ENCODE measurements at regions not wholly inside any gene's neighbourhood (a gene's known extent, or its start where the extent isn't known, plus 50 kb on each side); places are given as distances from the start of the nearest gene placed in this dataset.

DNA sequence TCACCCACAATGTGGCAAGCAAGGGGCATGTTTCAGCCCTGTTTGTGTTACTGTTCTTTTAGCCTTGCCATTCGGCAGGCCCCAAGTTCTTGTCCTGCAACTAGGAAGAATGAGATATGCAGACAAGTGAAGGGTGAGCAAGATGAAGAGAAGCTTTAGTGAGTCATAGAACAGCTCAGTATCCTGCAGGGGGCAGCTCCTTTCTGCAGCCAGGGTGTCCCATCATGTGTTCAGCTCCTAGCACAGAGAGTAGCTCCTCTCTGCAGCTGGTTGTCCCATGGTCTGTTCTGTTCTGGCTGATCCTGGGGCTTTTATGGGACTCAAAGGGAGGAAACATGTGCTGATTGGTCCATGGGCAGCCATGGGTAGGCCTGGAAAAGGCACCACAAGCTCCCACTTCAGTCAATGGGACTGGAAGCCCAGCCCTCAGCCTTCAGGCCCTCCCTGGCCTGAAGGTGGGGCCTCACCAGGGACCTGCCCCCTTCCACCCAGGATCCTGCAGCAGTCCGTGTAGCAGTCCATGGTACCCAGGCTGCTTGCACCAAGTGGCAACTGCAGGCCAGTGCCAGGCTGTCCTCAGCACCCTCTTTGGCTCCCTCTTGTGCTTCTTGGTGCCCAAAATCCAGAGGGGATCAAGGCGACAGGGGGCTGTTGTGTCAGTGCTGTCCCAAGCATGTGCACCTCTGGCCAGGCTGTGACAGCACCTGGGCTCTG, 326.4 kb downstream of the NR4A2 start:
- no peak for TF ChIP-seq EZH2 (IDR thresholded peaks at IDR 0.05; ENCODE audit: low read length, unreplicated experiment)
- TF ChIP-seq, protein P1, sequence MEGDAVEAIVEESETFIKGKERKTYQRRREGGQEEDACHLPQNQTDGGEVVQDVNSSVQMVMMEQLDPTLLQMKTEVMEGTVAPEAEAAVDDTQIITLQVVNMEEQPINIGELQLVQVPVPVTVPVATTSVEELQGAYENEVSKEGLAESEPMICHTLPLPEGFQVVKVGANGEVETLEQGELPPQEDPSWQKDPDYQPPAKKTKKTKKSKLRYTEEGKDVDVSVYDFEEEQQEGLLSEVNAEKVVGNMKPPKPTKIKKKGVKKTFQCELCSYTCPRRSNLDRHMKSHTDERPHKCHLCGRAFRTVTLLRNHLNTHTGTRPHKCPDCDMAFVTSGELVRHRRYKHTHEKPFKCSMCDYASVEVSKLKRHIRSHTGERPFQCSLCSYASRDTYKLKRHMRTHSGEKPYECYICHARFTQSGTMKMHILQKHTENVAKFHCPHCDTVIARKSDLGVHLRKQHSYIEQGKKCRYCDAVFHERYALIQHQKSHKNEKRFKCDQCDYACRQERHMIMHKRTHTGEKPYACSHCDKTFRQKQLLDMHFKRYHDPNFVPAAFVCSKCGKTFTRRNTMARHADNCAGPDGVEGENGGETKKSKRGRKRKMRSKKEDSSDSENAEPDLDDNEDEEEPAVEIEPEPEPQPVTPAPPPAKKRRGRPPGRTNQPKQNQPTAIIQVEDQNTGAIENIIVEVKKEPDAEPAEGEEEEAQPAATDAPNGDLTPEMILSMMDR (conservative IDR thresholded peaks at IDR 0.05; ENCODE audit: low read depth, low read length): peak; percentile 40
- TF ChIP-seq EZH2phosphoT487 (IDR thresholded peaks at IDR 0.05; ENCODE audit: borderline replicate concordance, low read length): no peak
